ENCODE measurements at regions not wholly inside any gene's neighbourhood (a gene's known extent, or its start where the extent isn't known, plus 50 kb on each side); places are given as distances from the start of the nearest gene placed in this dataset.

GRCh38 chr6:165081944-165082532 is 227.4 kb downstream of the C6orf118 start:
- H2AFZ ChIP-seq (ENCODE audit: low read length): no peak overlapping the region
- no peaks in the 10 kb centered on the region for H3K27me3 ChIP-seq (replicated peaks; ENCODE audit: insufficient read depth, low read length)
- no peaks in the 10 kb centered on the region for H3K9me2 ChIP-seq (replicated peaks; ENCODE audit: insufficient read depth, low read length)
- no peaks in the 10 kb centered on the region for H3K4me1 ChIP-seq (ENCODE audit: low read length)
- H3K4me3 ChIP-seq (ENCODE audit: low read length): no peak overlapping the region
- no peaks in the 10 kb centered on the region for H3F3A ChIP-seq (ENCODE audit: insufficient read depth, low read length)
- H3K4me2 ChIP-seq (ENCODE audit: low read depth, low read length): no peak overlapping the region
- no peaks in the 10 kb centered on the region for H3K36me3 ChIP-seq (replicated peaks; ENCODE audit: insufficient read depth, low read length)
- H3K79me2 ChIP-seq (ENCODE audit: low read length): no peaks in the 10 kb centered on the region
- H3K9me3 ChIP-seq (replicated peaks; ENCODE audit: insufficient read depth, low read length): no peaks in the 10 kb centered on the region
- H4K20me1 ChIP-seq (ENCODE audit: insufficient read depth, low read length): no peaks in the 10 kb centered on the region
- TF ChIP-seq EZH2 (optimal IDR thresholded peaks at IDR 0.05; ENCODE audit: low read depth, low read length) (no peak), CTCF (IDR thresholded peaks at IDR 0.05; ENCODE audit: low read length) (no peak), EZH2phosphoT487 (IDR thresholded peaks at IDR 0.05; ENCODE audit: low read length) (no peak)
- H3K27ac ChIP-seq (ENCODE audit: low read length): no peak overlapping the region
- no peak for DNase-seq
- H3K9ac ChIP-seq (ENCODE audit: low read length): no peak overlapping the region

GRCh38 chr6:165077876-165078275 is 231.5 kb downstream of the C6orf118 start:
- TF ChIP-seq CTCF (IDR thresholded peaks at IDR 0.05; ENCODE audit: low read length): no peak
- no peak for TF ChIP-seq EZH2phosphoT487 (IDR thresholded peaks at IDR 0.05; ENCODE audit: low read length)
- no peak for TF ChIP-seq EZH2 (optimal IDR thresholded peaks at IDR 0.05; ENCODE audit: low read depth, low read length)
- no peaks in the 10 kb centered on the region for H4K20me1 ChIP-seq (ENCODE audit: insufficient read depth, low read length)
- H3K4me2 ChIP-seq (ENCODE audit: low read depth, low read length): no peak overlapping the region
- H3K79me2 ChIP-seq (ENCODE audit: low read length): no peaks in the 10 kb centered on the region
- H3K9ac ChIP-seq (ENCODE audit: low read length): no peak overlapping the region
- no peaks in the 10 kb centered on the region for H3F3A ChIP-seq (ENCODE audit: insufficient read depth, low read length)
- H3K27ac ChIP-seq (ENCODE audit: low read length): no peak overlapping the region
- H3K9me2 ChIP-seq (replicated peaks; ENCODE audit: insufficient read depth, low read length): no peaks in the 10 kb centered on the region
- no peak overlapping the region for H2AFZ ChIP-seq (ENCODE audit: low read length)
- no peak for DNase-seq
- no peaks in the 10 kb centered on the region for H3K36me3 ChIP-seq (replicated peaks; ENCODE audit: insufficient read depth, low read length)
- H3K27me3 ChIP-seq (replicated peaks; ENCODE audit: insufficient read depth, low read length): no peaks in the 10 kb centered on the region
- H3K4me1 ChIP-seq (ENCODE audit: low read length): no peaks in the 10 kb centered on the region
- H3K9me3 ChIP-seq (replicated peaks; ENCODE audit: insufficient read depth, low read length): no peaks in the 10 kb centered on the region
- no peak overlapping the region for H3K4me3 ChIP-seq (ENCODE audit: low read length)

GRCh38 chr6:165071906-165072305 is 237.5 kb downstream of the C6orf118 start:
- no peak overlapping the region for H2AFZ ChIP-seq (ENCODE audit: low read length)
- no peak overlapping the region for H3K4me2 ChIP-seq (ENCODE audit: low read depth, low read length)
- no peak overlapping the region for H3K4me3 ChIP-seq (ENCODE audit: low read length)
- H4K20me1 ChIP-seq (ENCODE audit: insufficient read depth, low read length): no peaks in the 10 kb centered on the region
- no peaks in the 10 kb centered on the region for H3K79me2 ChIP-seq (ENCODE audit: low read length)
- H3K27ac ChIP-seq (ENCODE audit: low read length): no peak overlapping the region
- H3K9me3 ChIP-seq (replicated peaks; ENCODE audit: insufficient read depth, low read length): no peaks in the 10 kb centered on the region
- DNase-seq: no peak
- TF ChIP-seq CTCF (IDR thresholded peaks at IDR 0.05; ENCODE audit: low read length) (no peak), EZH2phosphoT487 (IDR thresholded peaks at IDR 0.05; ENCODE audit: low read length) (no peak), EZH2 (optimal IDR thresholded peaks at IDR 0.05; ENCODE audit: low read depth, low read length) (no peak)
- no peak overlapping the region for H3K9ac ChIP-seq (ENCODE audit: low read length)
- H3K36me3 ChIP-seq (replicated peaks; ENCODE audit: insufficient read depth, low read length): no peaks in the 10 kb centered on the region
- H3K9me2 ChIP-seq (replicated peaks; ENCODE audit: insufficient read depth, low read length): no peaks in the 10 kb centered on the region
- no peaks in the 10 kb centered on the region for H3F3A ChIP-seq (ENCODE audit: insufficient read depth, low read length)
- H3K4me1 ChIP-seq (ENCODE audit: low read length): no peaks in the 10 kb centered on the region
- no peaks in the 10 kb centered on the region for H3K27me3 ChIP-seq (replicated peaks; ENCODE audit: insufficient read depth, low read length)

All from MM.1S (cell line).